GM23248 (cell line): ENCODE measurements at regions not wholly inside any gene's neighbourhood (a gene's known extent, or its start where the extent isn't known, plus 50 kb on each side); places are given as distances from the start of the nearest gene placed in this dataset.

Source experiments
- EZH2 ChIP-seq: fragments of 200-600 bp; sonication (generic); IDR thresholded peaks from 2 replicates; pipeline ENCODE4 v1.6.1; 2018; ENCODE audit warnings: antibody characterized with exemption, mild to moderate bottlenecking; ENCODE audit not compliant: insufficient read depth, poor library complexity, severe bottlenecking
- EZH2phosphoT487 ChIP-seq: fragments of 200-600 bp; sonication (generic); IDR thresholded peaks from 2 replicates; pipeline ENCODE4 v1.6.1; 2018; ENCODE audit warnings: antibody characterized with exemption, moderate library complexity, mild to moderate bottlenecking, low read depth; ENCODE audit not compliant: insufficient read depth

- TF ChIP-seq EZH2phosphoT487, result no peak
- TF ChIP-seq EZH2, result no peak
Observed at GRCh38 chr6:86856379-86856778, 80.9 kb upstream of the HTR1E start.
